Activated naive CD8-positive, alpha-beta T cell treated with anti-CD3 and anti-CD28 coated beads, Interleukin-2, amount 10 ng/mL, durations not matched to agents 7 days and 5 days (primary cell): ENCODE measurements at regions not wholly inside any gene's neighbourhood (a gene's known extent, or its start where the extent isn't known, plus 50 kb on each side); places are given as distances from the start of the nearest gene placed in this dataset.
"Not testable (repeated sequence)": the region's sequence is repeated elsewhere in the genome, so short reads cannot be mapped to it uniquely, and the experiment has no call there.

Source experiments
- ATAC-seq: fragments of 150-1000 bp; cut with Tn5 transposase; one replicate; pipeline ENCODE4 v1.10.0; 2021; ENCODE audit warnings: low read depth, moderate library complexity
- POLR2A ChIA-PET: fragments of 350-600 bp; sonication (Branson Sonifier 250); formaldehyde crosslinking; loops from one replicate; lab custom pipeline; 2021; ENCODE audit warnings: antibody characterized with exemption; lab: Charles Lee
- DNase-seq: peaks from one replicate; pipeline ENCODE4 v3.0.0; 2021
- H3K27ac Mint-ChIP-seq: one replicate; pipeline ENCODE4 v1.8.0; 2022; ENCODE audit warnings: mild to moderate bottlenecking, mixed read lengths
- H3K27me3 Mint-ChIP-seq: one replicate; pipeline ENCODE4 v1.8.0; 2022; ENCODE audit warnings: mild to moderate bottlenecking, moderate library complexity, mixed read lengths
- H3K36me3 Mint-ChIP-seq: one replicate; pipeline ENCODE4 v1.8.0; 2021; ENCODE audit warnings: mild to moderate bottlenecking, mixed read lengths
- H3K4me1 Mint-ChIP-seq: one replicate; pipeline ENCODE4 v1.8.0; 2021; ENCODE audit warnings: mixed read lengths
- H3K4me3 Mint-ChIP-seq: one replicate; pipeline ENCODE4 v1.8.0; 2022; ENCODE audit warnings: mild to moderate bottlenecking, moderate library complexity, mixed read lengths
- H3K9me3 Mint-ChIP-seq: one replicate; pipeline ENCODE4 v1.8.0; 2021; ENCODE audit warnings: mixed read lengths

- H3K36me3 Mint-ChIP-seq, H3K4me3 Mint-ChIP-seq, H3K27me3 Mint-ChIP-seq, ATAC-seq, H3K9me3 Mint-ChIP-seq, H3K27ac Mint-ChIP-seq, H3K4me1 Mint-ChIP-seq, POLR2A ChIA-PET: not testable (repeated sequence)
- peak; percentile 11 for DNase-seq
These were observed 4396.8 kb upstream of the OR11H1 start for GRCh38 chr22:11131178-11131577.
